ENCODE measurements at regions not wholly inside any gene's neighbourhood (a gene's known extent, or its start where the extent isn't known, plus 50 kb on each side); places are given as distances from the start of the nearest gene placed in this dataset.
"Not testable (repeated sequence)": the region's sequence is repeated elsewhere in the genome, so short reads cannot be mapped to it uniquely, and the experiment has no call there.

DNA sequence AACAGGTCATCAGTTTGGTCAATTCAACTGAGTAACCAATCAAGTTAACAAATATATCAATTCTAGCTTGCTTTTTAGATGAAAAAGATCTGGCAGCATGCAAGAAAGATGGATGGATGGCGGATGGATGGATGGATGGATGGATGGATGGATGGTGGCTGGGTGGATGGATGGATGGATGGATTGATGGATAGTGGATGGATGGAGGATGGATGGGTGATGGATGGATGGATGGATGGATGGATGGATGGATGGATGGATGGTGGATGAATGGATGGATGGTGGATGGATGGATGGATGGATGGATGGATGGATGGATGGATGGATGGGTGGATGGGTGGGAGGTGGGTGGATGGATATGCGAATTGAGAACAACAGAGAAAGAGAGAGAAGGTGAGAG, 303.7 kb upstream of the IGF1R start:
- intact Hi-C loops (cut with DNase I): no loop called here
- DNase-seq: no peak

DNA sequence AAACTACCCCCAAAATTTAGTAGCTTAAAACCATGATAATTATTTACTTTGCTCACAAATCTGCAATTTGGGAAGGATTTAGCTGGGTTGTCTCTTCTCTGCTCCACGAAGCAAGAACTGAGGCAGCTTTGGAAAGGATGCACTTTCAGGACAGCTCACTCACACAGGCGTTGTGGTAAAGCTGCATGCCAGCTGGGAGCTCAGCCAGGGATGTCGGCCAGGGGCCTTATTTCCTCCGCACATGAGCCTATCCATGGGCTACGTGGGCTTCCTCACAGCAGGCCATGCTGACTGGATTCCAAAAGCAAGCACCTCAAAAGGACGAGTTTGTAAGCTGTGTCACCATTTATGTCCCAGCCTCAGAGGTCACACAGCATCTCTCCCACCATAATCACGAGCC, 301.3 kb upstream of the IGF1R start:
- intact Hi-C loops (cut with DNase I): no loop called here
- peak in 1 of 42 donors; percentile 11 for DNase-seq

DNA sequence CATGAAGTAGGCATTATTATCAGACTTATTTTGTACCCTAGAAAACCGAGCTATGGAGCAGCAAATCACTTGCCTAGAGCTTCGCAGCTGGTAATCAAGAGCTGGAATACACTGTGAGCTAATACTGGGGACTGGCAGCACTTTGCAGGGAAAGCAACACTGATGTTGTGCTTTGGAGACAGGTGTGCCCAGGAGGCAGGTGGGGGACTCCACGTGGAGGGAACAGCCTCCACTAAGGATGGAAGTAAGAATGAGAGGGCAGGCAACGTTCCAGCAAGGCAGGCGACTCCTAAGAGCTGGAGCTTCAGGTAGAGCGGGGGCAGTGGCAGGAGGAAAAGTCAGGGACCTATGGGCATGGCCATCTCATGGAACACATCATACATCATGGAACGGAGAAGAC, 300.5 kb upstream of the IGF1R start:
- DNase-seq: no peak
- intact Hi-C loops (cut with DNase I): no loop called here

DNA sequence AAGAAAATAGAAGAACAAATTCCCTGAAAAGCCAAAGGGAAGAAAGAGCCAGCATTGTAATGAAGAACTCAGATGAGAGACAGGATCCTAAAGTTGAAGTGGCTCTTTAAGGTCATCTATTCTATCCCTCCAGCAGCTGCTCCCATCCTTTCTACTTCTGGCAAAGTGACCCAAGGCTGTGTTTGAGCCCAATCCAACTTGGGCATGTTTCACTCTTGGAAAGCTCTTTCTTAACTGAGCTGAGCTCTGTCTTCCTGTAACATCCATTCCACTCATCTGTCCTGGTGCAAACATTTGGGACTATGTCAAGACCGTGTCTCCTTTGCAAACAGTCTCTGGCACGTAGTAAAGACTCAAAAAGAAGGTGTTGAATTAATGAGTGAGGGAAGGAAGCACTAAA, 298.1 kb upstream of the IGF1R start:
- intact Hi-C loops (cut with DNase I): no loop called here
- DNase-seq: no peak

DNA sequence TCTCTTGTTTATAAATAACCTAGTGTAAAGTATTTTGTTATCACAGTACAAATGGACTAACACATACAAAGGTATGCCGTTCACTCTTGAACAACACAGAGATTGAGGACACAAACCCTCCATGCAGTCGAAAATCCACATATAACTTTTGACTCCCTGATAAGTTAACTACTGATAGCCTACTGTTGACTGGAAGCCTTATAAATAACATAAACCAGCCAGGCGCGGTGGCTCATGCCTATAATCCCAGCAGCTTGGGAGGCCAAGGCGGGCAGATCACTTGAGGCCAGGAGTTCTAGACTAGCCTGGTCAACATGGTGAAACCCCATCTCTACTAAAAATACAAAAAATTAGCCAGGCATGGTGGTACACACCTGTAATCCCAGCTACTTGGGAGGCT, 290.1 kb upstream of the IGF1R start:
- intact Hi-C loops (cut with DNase I); DNase-seq: not testable (repeated sequence)

DNA sequence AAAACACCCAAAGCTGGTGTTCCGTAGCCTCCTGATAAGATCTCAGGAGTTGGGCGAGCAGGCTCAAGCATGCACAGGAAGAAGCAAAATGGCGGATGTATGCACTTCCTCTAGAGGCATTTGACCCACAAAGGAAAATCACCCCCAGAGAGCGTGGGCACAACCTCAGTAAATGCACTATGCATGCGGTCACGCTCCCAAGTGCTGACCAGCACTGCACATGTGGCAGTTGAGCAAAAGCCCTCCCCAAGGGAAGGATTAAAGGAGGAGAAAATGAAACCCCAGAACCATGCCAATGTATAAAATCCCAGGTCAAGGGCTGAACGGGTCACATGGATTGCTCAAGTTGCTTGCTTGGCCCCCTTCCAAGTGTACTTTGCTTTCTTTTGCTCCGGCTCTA, 289.4 kb upstream of the IGF1R start:
- intact Hi-C loops (cut with DNase I): no loop called here
- no peak for DNase-seq

DNA sequence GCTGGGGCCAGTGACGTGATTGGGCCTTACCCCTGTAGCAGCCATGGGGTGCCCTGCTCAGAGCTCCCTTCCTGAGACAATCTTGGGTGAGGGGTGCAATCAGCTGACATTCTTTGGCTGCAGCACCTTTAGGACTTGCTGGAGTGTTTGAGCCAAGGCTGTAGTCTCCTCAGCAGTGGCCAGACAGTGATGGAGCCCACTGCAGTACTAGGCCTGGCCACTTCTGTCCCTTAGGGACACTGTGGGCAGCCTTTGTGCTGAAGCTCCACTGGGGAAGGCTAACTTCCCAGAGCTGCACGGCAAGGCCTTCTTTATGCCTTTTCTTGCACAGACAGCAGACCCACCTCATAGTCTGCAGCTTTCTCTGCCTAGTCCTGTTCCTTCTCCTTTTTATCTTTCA, 284.9 kb upstream of the IGF1R start:
- intact Hi-C loops (cut with DNase I): no loop called here
- peak in 1 of 42 donors; percentile 34 for DNase-seq

DNA sequence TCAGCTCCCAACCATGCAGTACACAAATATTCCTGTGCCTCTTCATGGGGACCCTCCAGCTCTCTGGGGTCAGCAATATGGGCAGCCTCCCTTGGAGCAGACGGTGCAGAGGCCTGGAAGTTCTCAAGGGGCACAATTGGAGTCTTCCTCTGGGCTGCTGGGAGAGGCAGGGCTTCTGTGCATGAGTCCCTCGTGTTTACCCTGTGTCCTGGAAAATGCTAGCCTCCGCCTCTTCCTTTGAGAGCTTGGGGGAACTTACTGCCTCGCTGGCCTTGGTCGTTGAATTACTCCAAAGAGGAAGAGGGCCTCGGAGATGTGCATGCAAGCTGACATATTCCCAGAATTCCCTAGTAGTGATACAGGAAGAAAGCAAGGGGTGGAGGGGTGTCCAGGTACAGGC, 284.4 kb upstream of the IGF1R start:
- DNase-seq: peak in 2 of 42 donors; percentile 10 to 30
- intact Hi-C loops (cut with DNase I): no loop called here

DNA sequence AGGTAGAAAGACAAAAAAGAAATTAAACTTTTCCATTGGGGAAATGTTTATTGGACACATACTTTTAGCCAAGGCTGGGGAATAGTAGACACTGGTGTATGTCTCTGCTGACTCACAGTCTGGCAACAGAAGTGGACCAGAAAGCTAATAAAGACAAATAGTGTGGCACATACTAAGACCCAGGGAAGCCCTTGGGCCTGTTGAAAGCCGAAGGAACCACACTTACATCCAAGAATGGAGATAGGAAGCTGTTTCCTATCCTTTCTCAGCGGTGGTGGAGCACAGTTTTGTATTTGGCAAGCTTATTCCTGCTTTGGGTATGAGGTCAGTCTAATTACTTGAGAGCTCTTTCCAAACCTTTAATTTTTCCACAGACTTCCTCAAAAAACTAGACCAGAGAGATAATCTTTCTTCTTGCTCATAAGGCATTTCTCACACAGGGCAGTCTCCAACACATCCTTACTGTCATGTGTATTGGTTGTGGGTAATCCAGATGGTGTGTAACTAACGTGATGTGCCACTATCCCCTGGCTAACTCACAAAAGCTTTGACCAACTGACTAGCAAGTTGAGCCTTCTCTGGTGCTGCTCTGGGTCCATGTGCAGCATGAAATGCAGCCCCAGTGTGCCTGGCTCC, 279.1 kb upstream of the IGF1R start:
- DNase-seq: no peak
- intact Hi-C loops (cut with DNase I): no loop called here

DNA sequence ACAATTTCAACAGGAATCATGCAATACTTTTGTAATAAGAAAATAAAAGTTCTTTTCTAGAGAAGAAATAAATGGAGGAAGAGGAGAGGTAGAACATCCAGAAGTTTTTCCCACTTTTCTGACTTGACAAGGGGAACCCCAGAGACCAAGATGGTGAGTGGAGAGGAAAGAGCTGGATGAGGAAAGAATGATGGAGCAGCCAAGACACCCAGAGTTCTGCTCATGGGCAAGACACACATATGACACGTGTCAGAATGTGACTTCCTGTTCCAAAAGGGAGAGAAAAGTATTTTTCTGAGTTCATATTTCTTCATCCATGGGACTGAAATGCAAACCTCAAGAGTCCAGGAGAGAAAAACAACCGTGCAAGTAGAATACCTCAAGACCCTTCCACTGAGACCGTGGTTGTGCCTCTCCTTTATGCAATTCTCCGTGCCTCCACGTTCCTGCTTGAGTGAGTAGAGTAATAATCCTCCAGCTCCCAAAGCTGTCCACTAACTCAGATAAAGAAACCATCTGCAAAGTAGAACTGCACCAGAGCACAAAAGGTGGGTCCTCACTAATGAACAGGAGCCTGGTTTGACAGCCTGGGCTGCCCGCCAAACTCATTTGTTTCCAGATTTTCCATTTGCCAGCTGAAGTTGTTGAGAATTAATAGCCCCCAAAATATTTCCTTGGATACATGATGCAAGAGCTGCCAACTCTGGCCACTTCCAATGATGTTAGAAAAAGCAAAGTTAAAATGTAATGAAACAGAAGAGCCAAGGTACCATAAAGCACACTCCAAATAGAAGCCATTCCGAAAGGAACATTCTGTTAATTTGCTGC, 272.6 kb upstream of the IGF1R start:
- intact Hi-C loops (cut with DNase I): no loop called here
- peak in 19 of 42 donors; percentile 8 to 55 (median 21) for DNase-seq

DNA sequence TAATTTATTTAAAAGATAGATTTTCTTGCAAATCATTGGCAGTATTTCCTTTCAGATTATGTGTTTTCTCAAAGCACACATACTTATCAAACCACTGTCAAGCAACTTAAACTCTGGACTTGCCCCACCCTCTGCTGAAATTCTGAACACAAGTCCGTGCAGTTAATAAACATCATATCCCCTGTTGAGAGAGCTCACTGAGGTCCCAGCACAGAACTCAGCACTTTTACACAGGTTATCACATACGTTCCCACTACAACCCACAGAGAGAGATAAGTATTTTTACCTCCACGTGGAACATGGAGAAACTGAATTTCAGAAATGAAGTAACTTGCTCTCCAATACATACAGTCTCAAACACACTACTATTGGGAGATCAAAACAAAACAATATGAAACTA, 267.6 kb upstream of the IGF1R start:
- DNase-seq: no peak
- intact Hi-C loops (cut with DNase I): no loop called here

DNA sequence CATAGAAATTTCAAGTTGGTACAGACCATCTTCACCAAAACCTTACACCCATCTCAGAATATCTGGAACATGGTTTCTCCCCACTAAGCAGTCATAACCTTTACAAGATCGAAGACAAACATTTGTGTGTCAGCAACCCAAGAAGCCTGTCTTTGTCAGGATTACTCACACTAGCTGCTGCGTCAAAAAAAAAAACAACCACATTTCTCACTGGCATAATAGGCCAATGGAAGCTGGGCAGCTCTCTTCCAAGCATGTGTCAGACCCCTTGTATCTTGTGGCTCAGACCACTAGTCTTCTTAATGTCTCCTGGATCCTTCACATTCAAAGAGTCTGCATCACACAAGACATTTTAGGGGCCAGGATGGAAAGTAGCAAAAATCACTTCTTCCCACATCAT, 266.9 kb upstream of the IGF1R start:
- no peak for DNase-seq
- intact Hi-C loops (cut with DNase I): no loop called here

DNA sequence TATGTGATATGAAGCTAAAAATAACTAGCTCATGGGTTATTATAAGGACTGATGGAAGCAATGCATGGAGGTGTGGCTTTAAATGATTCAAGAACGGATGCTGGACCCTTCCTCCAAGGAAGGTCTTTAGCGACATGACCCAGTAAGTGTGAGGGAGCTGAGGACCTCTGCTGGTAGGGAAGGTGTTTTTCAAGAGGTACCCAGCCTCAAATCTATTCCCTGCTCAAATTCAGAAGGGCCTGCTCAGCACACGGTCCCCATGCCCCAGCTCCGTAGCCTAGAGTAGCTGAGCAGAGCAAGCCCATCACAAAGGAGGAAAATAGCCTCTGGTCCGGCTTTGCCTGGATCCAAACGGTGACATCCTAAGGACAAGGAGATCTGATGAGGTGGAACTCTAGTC, 266.2 kb upstream of the IGF1R start:
- intact Hi-C loops (cut with DNase I): no loop called here
- DNase-seq: no peak

DNA sequence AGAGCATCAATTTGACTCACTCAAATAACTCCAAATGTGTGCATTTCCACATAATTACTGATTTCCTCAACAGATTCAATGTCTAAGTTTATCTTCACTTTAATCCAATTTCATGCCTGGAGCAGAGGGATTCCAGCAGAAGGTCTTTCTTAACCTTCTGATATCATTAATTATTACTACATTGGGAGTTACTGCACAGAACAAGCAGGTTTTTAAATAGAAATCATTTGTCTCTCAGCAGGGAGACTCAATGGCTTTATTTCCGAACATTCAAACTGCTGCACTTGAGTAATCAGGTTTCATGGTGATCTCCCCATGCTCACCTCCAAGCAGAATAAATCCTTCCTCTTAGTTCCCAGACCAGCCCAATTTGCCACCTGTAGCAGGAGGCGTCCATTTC, 264.8 kb upstream of the IGF1R start:
- intact Hi-C loops (cut with DNase I): no loop called here

DNA sequence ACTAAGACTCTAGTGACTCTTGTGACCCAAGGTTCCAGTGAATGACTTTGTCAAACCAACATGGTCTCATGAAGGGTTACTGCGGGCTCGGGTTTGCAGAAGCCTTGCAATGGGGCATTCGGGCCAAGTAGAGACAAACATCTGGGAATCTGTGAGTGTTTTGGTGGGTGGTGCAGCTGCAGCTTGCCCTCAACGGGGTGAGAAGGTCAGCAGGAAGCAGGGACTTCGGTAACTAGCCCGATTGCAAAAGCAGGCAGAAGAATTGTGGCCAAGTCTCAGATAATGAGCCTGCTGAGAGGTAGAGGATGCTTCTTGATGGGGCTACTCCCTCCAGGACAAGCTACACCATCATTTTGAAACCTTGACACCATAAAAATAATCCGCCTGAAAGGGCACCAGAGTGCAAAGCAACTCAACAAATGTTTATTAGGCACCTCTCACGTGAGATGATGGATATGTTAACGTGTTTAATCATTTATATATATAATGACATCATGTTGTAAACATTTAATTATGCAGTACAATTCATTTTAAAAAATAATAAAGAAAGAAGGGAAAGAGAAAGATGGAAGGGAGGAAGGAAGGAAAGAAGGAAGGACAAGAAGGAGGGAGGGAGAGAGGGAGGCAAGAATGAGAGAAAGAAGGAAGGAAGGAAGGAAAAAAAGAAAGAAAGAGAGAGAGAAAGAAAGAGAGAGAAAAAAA, 263.9 kb upstream of the IGF1R start:
- intact Hi-C loops (cut with DNase I): no loop called here
- DNase-seq: no peak

More for the DNA sequence above, 264.8 kb upstream of the IGF1R start:
- DNase-seq: no peak

DNA sequence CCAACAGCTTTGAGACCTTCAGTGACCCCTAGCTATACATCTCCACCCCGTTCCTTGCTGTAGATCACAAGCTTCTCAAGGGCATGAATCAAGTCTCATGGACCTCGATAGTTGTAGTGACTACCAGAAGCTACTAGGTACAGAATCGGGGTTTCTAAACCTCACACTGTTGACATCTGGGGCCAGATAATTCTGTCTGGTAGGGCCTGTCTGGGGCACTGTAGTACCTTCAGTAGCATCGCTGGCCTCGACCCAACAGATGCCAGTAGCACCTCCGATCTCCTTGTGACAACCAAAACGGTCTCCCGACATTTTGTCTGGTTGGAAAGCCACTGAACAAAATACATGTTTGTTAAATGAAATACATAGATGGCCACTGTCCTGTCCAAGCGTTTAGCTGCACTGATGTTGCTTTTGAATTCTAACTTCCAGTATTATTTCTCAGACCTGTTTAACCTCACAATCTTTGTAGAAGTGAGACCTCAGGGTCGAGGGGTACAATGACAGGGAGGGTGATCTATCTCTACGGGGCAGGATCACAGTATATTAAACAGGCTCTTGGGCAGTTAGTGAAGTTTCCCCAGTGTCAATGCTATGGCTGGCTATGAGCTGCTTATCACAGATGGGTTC, 262.5 kb upstream of the IGF1R start:
- intact Hi-C loops (cut with DNase I): no loop called here
- no peak for DNase-seq

DNA sequence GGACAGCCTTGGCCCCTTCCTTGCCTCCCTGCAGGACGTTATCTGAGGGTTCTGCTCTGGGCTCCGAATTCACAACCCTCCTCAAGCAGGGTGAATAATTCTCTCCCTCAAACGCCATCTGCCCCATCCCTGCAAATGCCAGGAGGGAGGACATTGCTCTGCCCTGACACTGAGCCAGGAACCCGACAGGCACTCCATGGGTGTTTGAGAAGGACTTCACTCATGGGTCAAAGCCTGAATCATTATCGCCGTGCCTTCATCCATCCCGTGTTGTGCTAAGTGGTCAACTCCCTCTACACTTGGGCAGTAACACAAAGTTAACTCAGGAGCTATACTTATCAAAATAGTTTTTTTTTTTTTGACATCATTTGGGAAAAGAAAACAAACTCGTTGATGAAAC, 261.8 kb upstream of the IGF1R start:
- DNase-seq: no peak
- intact Hi-C loops (cut with DNase I): no loop called here

DNA sequence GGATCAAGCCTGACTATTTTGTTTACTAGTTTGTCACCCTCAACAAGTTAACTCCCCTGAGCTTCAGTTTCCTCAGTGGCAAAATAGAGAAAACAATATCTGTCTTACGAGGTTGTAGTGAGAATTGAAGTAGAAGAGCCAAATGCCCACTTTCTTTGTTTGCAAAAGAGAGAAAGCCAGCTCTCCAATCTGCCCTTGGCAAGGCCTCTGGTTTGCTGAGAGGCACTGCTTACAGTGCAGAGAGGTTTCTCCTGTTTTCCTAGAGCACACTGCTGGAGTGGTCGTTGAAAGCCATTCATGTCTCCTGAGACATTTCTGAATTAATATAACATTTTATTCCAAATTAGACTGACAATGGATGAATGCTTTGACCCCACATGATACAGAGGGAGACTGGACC, 260.5 kb upstream of the IGF1R start:
- DNase-seq: no peak
- intact Hi-C loops (cut with DNase I): no loop called here

DNA sequence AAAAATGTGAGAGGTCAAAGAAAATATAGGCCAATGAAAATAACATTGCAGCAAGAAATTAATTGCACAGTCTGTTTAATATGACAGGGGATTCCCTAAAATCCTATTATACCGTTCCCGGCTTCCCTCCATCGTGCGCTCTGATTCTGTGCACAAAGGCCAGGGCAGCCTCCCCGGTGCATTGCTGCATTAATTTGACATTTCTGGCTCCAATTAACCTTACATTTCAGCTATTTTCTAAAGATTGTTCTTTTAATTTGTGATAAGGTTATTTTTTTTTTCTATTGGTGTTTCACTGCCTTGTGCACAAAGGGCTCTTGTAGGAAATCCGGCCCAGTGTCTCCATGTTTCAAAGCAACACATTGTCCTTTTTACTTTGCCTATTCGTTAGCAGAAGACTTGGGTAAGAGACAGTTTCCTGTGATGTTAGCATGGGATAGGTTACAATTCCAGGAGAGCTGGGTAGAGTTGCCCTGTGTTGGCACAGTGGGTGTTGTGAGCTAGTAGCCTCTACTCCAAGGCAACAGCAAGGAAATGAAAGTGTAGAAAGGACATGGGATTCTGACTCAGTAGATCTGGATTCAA, 257.3 kb upstream of the IGF1R start:
- intact Hi-C loops (cut with DNase I): no loop called here
- no peak for DNase-seq

DNA sequence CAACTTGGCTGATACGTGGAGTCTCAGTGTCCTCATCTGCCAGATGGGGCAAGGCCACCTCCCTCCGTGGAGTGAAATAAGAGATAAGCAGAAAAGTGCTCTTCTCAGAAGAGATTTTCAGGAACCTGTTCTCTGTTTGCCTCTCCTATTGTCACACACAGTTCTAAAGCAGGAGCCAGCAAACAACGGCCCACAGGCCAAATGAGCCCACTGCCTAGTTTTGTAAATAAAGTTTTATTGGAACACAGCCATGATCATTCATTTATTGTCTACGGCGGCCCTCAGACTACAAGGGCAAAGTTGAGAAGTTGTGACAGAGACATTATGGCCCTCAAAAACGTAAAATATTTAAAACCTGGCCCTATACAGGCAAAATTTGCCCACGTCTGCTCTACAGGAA, 256.8 kb upstream of the IGF1R start:
- DNase-seq: no peak
- intact Hi-C loops (cut with DNase I): no loop called here
